H1 (cell line): ENCODE measurements at regions not wholly inside any gene's neighbourhood (a gene's known extent, or its start where the extent isn't known, plus 50 kb on each side); places are given as distances from the start of the nearest gene placed in this dataset.

Source experiments
- CTCF ChIA-PET: fragments of 300-600 bp; sonication (Branson Sonifier 250); formaldehyde crosslinking; loops from one replicate; lab custom pipeline; 2021; ENCODE audit not compliant: partially characterized antibody; lab: Charles Lee
- POLR2A ChIA-PET: fragments of 300-600 bp; sonication (Branson Sonifier 250); formaldehyde crosslinking; loops from one replicate; lab custom pipeline; 2021; ENCODE audit warnings: inconsistent platforms; ENCODE audit not compliant: partially characterized antibody; lab: Charles Lee
- DNase-seq, 2 experiments: peaks; one replicate each; pipeline versions ENCODE4 v3.0.0 to v3.0.0-alpha.2; 2010 to 2022; ENCODE audit warnings: low spot score in 2 of 2, low read depth in 1 of 2, mixed read lengths in 1 of 2
- FAIRE-seq: peaks from 2 replicates; lab custom pipeline; 2011; peaks lifted over from hg19 to GRCh38; lab: Jason Lieb, UNC
- H2AFZ ChIP-seq: 2 replicates; pipeline ENCODE4 v1.8.1; 2012; ENCODE audit warnings: low read length, inconsistent platforms
- H2AK5ac ChIP-seq: 2 replicates; pipeline ENCODE4 v1.6.1; 2013; ENCODE audit warnings: low read depth, low read length
- H2BK120ac ChIP-seq: replicated peaks from 2 replicates; pipeline ENCODE3; 2013; ENCODE audit warnings: low read depth, low read length, inconsistent platforms
- H2BK12ac ChIP-seq: 2 replicates; pipeline ENCODE4 v1.6.1; 2013; ENCODE audit warnings: low read depth, low read length
- H2BK15ac ChIP-seq: 2 replicates; pipeline ENCODE4 v1.6.1; 2013; ENCODE audit warnings: low read length
- H2BK20ac ChIP-seq: 2 replicates; pipeline ENCODE4 v1.6.1; 2013; ENCODE audit warnings: low read length
- H2BK5ac ChIP-seq: 2 replicates; pipeline ENCODE4 v1.6.1; 2013; ENCODE audit warnings: low read depth, low read length
- H3K14ac ChIP-seq: 2 replicates; pipeline ENCODE4 v1.6.1; 2013; ENCODE audit warnings: inconsistent platforms; ENCODE audit not compliant: insufficient read length
- H3K18ac ChIP-seq: 2 replicates; pipeline ENCODE4 v1.6.1; 2013; ENCODE audit warnings: low read length; ENCODE audit errors: extremely low read depth
- H3K23ac ChIP-seq: 2 replicates; pipeline ENCODE4 v1.6.1; 2013; ENCODE audit warnings: inconsistent platforms; ENCODE audit not compliant: insufficient read length
- H3K23me2 ChIP-seq: 2 replicates; pipeline ENCODE4 v1.6.1; 2013; ENCODE audit warnings: low read depth, low read length
- H3K27ac ChIP-seq: 2 replicates; pipeline ENCODE4 v1.6.1; 2011; ENCODE audit warnings: low read depth, low read length, inconsistent platforms
- H3K27me3 ChIP-seq, 4 experiments: replicated peaks in 1 of 4; 1 replicate in 1 of 4; 2 replicates in 3 of 4; pipeline versions ENCODE4 v1.6.1 to v1.8.1; 2011 to 2013; ENCODE audit warnings: low read length in 3 of 4, mild to moderate bottlenecking in 3 of 4, inconsistent platforms in 2 of 4, mixed read lengths in 2 of 4, moderate library complexity in 1 of 4; ENCODE audit not compliant: control insufficient read depth in 3 of 4, insufficient read depth in 3 of 4; ENCODE audit errors: extremely low read depth in 1 of 4
- H3K36me3 ChIP-seq, 4 experiments: 2 replicates each; pipeline versions ENCODE4 v1.6.1 to v1.8.1; 2011 to 2013; ENCODE audit warnings: mild to moderate bottlenecking in 4 of 4, low read length in 3 of 4, moderate library complexity in 2 of 4, control low read depth in 1 of 4, inconsistent platforms in 1 of 4; ENCODE audit not compliant: insufficient read depth in 4 of 4, control insufficient read depth in 2 of 4
- H3K4ac ChIP-seq: replicated peaks from 2 replicates; pipeline ENCODE3; 2013; ENCODE audit warnings: low read length, low read depth, mixed read lengths, inconsistent platforms; ENCODE audit not compliant: insufficient read length
- H3K4me1 ChIP-seq, 4 experiments: replicated peaks in 1 of 4; 1 replicate in 1 of 4; 2 replicates in 3 of 4; pipeline versions ENCODE4 v1.6.1 to v1.8.1; 2011 to 2013; ENCODE audit warnings: low read length in 3 of 4, inconsistent platforms in 2 of 4, mixed read lengths in 1 of 4; ENCODE audit not compliant: insufficient read depth in 4 of 4, control insufficient read depth in 3 of 4
- H3K4me2 ChIP-seq, 2 experiments: 2 replicates each; pipeline versions ENCODE4 v1.6.1 to v1.8.1; 2011 to 2013; ENCODE audit warnings: low read depth in 2 of 2, low read length in 2 of 2, control low read depth in 1 of 2, inconsistent platforms in 1 of 2, mild to moderate bottlenecking in 1 of 2; ENCODE audit not compliant: insufficient read depth in 1 of 2
- H3K4me3 ChIP-seq, 4 experiments: fragments of 200-600, 300-600 bp in 1 of 4; sonication (generic), shearing (Covaris generic), sonication (Bioruptor Twin) in 1 of 4; 2 replicates each; pipeline versions ENCODE4 v1.5.1 to v1.8.1; 2011 to 2016; ENCODE audit warnings: low read length in 4 of 4, low read depth in 3 of 4, control low read depth in 2 of 4, inconsistent platforms in 2 of 4, mild to moderate bottlenecking in 2 of 4, mixed read lengths in 1 of 4, moderate library complexity in 1 of 4; ENCODE audit not compliant: insufficient read depth in 2 of 4; ENCODE audit errors: extremely low read depth in 1 of 4
- H3K56ac ChIP-seq: replicated peaks from 2 replicates; pipeline ENCODE3; 2013; ENCODE audit warnings: low read depth, mild to moderate bottlenecking, mixed read lengths, low read length, inconsistent platforms; ENCODE audit not compliant: insufficient read length
- H3K79me1 ChIP-seq: 2 replicates; pipeline ENCODE4 v1.6.1; 2013; ENCODE audit warnings: low read depth, low read length, control low read depth
- H3K79me2 ChIP-seq, 2 experiments: 2 replicates each; pipeline versions ENCODE4 v1.6.1 to v1.8.1; 2012 to 2013; ENCODE audit warnings: low read length in 2 of 2, mild to moderate bottlenecking in 2 of 2, inconsistent platforms in 1 of 2; ENCODE audit not compliant: insufficient read depth in 2 of 2, control insufficient read depth in 1 of 2
- H3K9ac ChIP-seq, 4 experiments: replicated peaks in 1 of 4; 1 replicate in 1 of 4; 2 replicates in 3 of 4; pipeline versions ENCODE4 v1.6.1 to v1.8.1; 2011 to 2013; ENCODE audit warnings: low read depth in 3 of 4, low read length in 3 of 4, control low read depth in 2 of 4, mild to moderate bottlenecking in 2 of 4, moderate library complexity in 2 of 4, inconsistent platforms in 1 of 4; ENCODE audit errors: extremely low read depth in 1 of 4
- H3K9me3 ChIP-seq, 2 experiments: 2 replicates each; pipeline versions ENCODE4 v1.6.1 to v1.8.1; 2012 to 2013; ENCODE audit warnings: mild to moderate bottlenecking in 2 of 2, moderate library complexity in 2 of 2, control low read depth in 1 of 2, inconsistent platforms in 1 of 2, low read depth in 1 of 2, low read length in 1 of 2, mixed read lengths in 1 of 2; ENCODE audit not compliant: insufficient read depth in 2 of 2
- H4K20me1 ChIP-seq, 2 experiments: replicated peaks in 1 of 2; 2 replicates each; pipeline versions ENCODE3 to v1.8.1; 2011 to 2013; ENCODE audit warnings: inconsistent platforms in 2 of 2, low read length in 2 of 2, mild to moderate bottlenecking in 1 of 2; ENCODE audit not compliant: insufficient read depth in 2 of 2, control insufficient read depth in 1 of 2
- H4K5ac ChIP-seq: 2 replicates; pipeline ENCODE4 v1.6.1; 2013; ENCODE audit warnings: low read length, low read depth, mixed read lengths, inconsistent platforms; ENCODE audit not compliant: insufficient read length
- H4K8ac ChIP-seq: 2 replicates; pipeline ENCODE4 v1.8.0; 2013; ENCODE audit warnings: mild to moderate bottlenecking, moderate library complexity, low read length, inconsistent platforms; ENCODE audit not compliant: insufficient read depth; ENCODE audit errors: extremely low read depth
- H4K91ac ChIP-seq: replicated peaks from 2 replicates; pipeline ENCODE3; 2013; ENCODE audit warnings: low read length, mixed read lengths, inconsistent platforms; ENCODE audit not compliant: insufficient read length
- CBX8 ChIP-seq: fragments of 300-800, 300-1000 bp; sonication (generic); IDR thresholded peaks from 2 replicates; pipeline ENCODE4 v1.7.1; 2016; ENCODE audit warnings: low read depth, low read length, borderline replicate concordance
- GABPA ChIP-seq: IDR thresholded peaks from 2 replicates; pipeline ENCODE4 v1.6.1; 2011; ENCODE audit warnings: mild to moderate bottlenecking, low read length, moderate library complexity, borderline replicate concordance; ENCODE audit not compliant: insufficient read depth
- JUN ChIP-seq: IDR thresholded peaks from 2 replicates; pipeline ENCODE4 v1.6.1; 2011; ENCODE audit warnings: low read depth, mild to moderate bottlenecking, improper control_type of control experiment, low read length
- POLR2A ChIP-seq, 2 experiments: IDR thresholded peaks; 1 replicate in 1 of 2; 2 replicates in 1 of 2; pipeline ENCODE4 v1.6.1; 2011; ENCODE audit warnings: low read depth in 2 of 2, low read length in 2 of 2, mild to moderate bottlenecking in 2 of 2; ENCODE audit errors: control extremely low read depth in 1 of 2
- POLR2AphosphoS5 ChIP-seq: IDR thresholded peaks from 2 replicates; pipeline ENCODE4 v1.6.1; 2011; ENCODE audit warnings: low read depth, low read length
- SIRT6 ChIP-seq: IDR thresholded peaks from one replicate; pipeline ENCODE4 v1.7.1; 2012; ENCODE audit warnings: low read length, inconsistent platforms
- SUZ12 ChIP-seq: fragments of 200-600 bp; sonication (generic); IDR thresholded peaks from 2 replicates; pipeline ENCODE4 v1.6.1; 2012; ENCODE audit warnings: mild to moderate bottlenecking, inconsistent platforms, low read length, moderate library complexity, mixed read lengths
- WGBS, 2 experiments: shearing (Covaris generic) in 1 of 2; methylation state at CpG; one replicate each; pipeline versions ENCODE4 v1.1.6 to v1.1.7; 2013 to 2015; ENCODE audit warnings: low lambda C conversion rate in 2 of 2, mixed read lengths in 2 of 2, inconsistent platforms in 1 of 2, low coverage in 1 of 2, missing lambda C conversion rate in 1 of 2; ENCODE audit not compliant: insufficient replicate concordance in 2 of 2, insufficient coverage in 1 of 2, insufficient read length in 1 of 2; ENCODE audit errors: extremely low coverage in 1 of 2, missing lambda C conversion rate in 1 of 2; 5-methylcytosine and 5-hydroxymethylcytosine counted together

DNA sequence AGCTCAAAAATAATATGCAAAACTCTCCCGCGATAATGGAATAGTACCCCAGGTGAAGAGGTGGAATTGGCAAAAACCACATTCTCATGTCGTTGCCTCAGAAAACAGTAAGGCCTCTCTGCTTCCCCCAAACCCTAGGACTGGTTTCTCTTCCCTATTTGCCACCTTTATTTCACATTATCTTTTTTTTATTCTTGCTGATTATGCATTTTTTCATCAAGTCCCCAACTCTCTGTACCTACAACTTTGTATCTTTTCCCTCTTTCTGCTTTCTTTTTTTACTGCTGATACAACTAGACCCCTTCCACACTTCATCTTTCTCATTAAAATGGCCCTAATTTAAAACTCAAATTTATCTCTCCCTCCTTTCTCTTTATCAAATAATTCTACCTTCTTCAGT is 1472.2 kb downstream of the SUCLG1 start:
- no peaks in the 10 kb centered on the region for H3K36me3 ChIP-seq
- no peak for TF ChIP-seq SUZ12
- TF ChIP-seq POLR2AphosphoS5, result no peak
- no peak for TF ChIP-seq JUN
- no peak for TF ChIP-seq SIRT6
- TF ChIP-seq GABPA, result no peak
- no peak for TF ChIP-seq POLR2A (IDR thresholded peaks at IDR 0.05; ENCODE audit: control extremely low read depth in 1 of 2, low read depth in 2 of 2, low read length in 2 of 2)
- TF ChIP-seq CBX8, result no peak
- H2BK120ac ChIP-seq, result no peak overlapping the region
- no peak overlapping the region for H3K14ac ChIP-seq
- H4K20me1 ChIP-seq, result no peaks in the 10 kb centered on the region
- no peak overlapping the region for H3K27ac ChIP-seq
- no peak overlapping the region for H3K4me2 ChIP-seq
- no peak overlapping the region for H2BK20ac ChIP-seq
- H2BK5ac ChIP-seq, result no peak overlapping the region
- DNase-seq (no peak), FAIRE-seq (no peak)
- no peak overlapping the region for H2BK12ac ChIP-seq
- no peak overlapping the region for H2AFZ ChIP-seq
- H2AK5ac ChIP-seq, result no peak overlapping the region
- H3K79me2 ChIP-seq, result no peaks in the 10 kb centered on the region
- WGBS, 2 experiments, result 96% methylated on average over 3 of the region's 3 CpGs; no CpG with 5 or more reads in 1 of the 2 experiments
- no peaks in the 10 kb centered on the region for H3K4me1 ChIP-seq
- no peak overlapping the region for H3K4ac ChIP-seq
- H3K18ac ChIP-seq, result no peak overlapping the region
- no peaks in the 10 kb centered on the region for H3K23me2 ChIP-seq
- ChIA-PET POLR2A (no interaction called here), CTCF (no interaction called here)
- no peak overlapping the region for H4K8ac ChIP-seq
- H4K91ac ChIP-seq, result no peak overlapping the region
- H3K79me1 ChIP-seq, result no peaks in the 10 kb centered on the region
- no peaks in the 10 kb centered on the region for H3K27me3 ChIP-seq
- no peak overlapping the region for H3K9ac ChIP-seq
- H3K9me3 ChIP-seq, result peaks cover 0 to 9% of the 10 kb centered on the region in 2 experiments; a peak in 2 of 4 replicates
- H2BK15ac ChIP-seq, result no peak overlapping the region
- no peak overlapping the region for H3K23ac ChIP-seq
- H3K4me3 ChIP-seq, result no peak overlapping the region
- H3K56ac ChIP-seq, result no peak overlapping the region
- H4K5ac ChIP-seq, result no peak overlapping the region
